Frontal cortex (tissue), 4 donors: ENCODE measurements at regions not wholly inside any gene's neighbourhood (a gene's known extent, or its start where the extent isn't known, plus 50 kb on each side); places are given as distances from the start of the nearest gene placed in this dataset. TPM values are rescaled to one million over a fixed set of nuclear protein-coding genes. Genes with fewer than 3 reads are reported as not detected.

ENCODE experiments used
- DNase-seq, 2 donors: peaks; one replicate each; pipeline ENCODE4 v3.0.0; 2012; ENCODE audit warnings: low spot score in 2 of 2
- FAIRE-seq: peaks from 2 replicates; lab custom pipeline; 2012; peaks lifted over from hg19 to GRCh38; lab: Jason Lieb, UNC
- small RNA-seq: library from RNA; depleted of rRNA; stranded (forward); fragments of <200 nt; gene quantifications from one replicate; pipeline ENCODE3, GENCODE V24; 2014
- donor health status: control.
- donor health status: control.
- donor health status: control.

GRCh38 chr14:28661171-28661772 lies 105.3 kb upstream of the FOXG1 start:
- no peak for DNase-seq
- FAIRE-seq: no peak

- FAIRE-seq: no peak
- no peak for DNase-seq
These were observed 99.6 kb upstream of the FOXG1 start for GRCh38 chr14:28666961-28667360.

DNA sequence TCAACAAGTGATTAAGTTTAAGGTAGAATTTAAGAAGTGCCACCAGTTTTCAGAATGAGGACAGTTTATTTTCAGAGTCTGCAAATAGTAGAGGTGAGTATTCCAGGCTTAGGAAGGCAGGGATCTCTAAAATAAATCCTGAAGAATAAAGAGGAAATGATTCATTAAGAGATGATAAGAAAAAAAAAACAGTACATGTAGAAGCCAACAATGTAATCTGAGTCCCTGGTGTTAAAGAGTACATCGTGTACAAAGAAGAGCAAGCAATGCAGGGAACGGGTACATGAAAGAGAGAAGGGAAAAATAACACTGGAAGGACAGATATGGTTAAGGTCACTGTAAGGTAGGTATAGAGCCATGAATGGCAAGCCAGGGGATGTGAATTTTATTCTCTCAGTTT lies 95.2 kb upstream of the FOXG1 start:
- no peak for DNase-seq
- FAIRE-seq: no peak

- no peak for DNase-seq
- FAIRE-seq: no peak
These were observed 93.5 kb upstream of the FOXG1 start for GRCh38 chr14:28673056-28673455.

- FAIRE-seq: no peak
- no peak for DNase-seq
These were observed 90.1 kb upstream of the FOXG1 start for GRCh38 chr14:28676479-28676878.

GRCh38 chr14:28677381-28677780 lies 89.2 kb upstream of the FOXG1 start:
- no peak for DNase-seq
- no peak for FAIRE-seq

GRCh38 chr14:28678887-28679286 lies 87.7 kb upstream of the FOXG1 start:
- DNase-seq (no peak), FAIRE-seq (no peak)

- DNase-seq (no peak), FAIRE-seq (no peak)
These were observed 84.9 kb upstream of the FOXG1 start for GRCh38 chr14:28681681-28682080.

GRCh38 chr14:28690029-28690692 lies 76.4 kb upstream of the FOXG1 start:
- no peak for DNase-seq
- FAIRE-seq: no peak

GRCh38 chr14:28695109-28695508 lies 71.5 kb upstream of the FOXG1 start:
- FAIRE-seq (no peak), DNase-seq (no peak)

DNA sequence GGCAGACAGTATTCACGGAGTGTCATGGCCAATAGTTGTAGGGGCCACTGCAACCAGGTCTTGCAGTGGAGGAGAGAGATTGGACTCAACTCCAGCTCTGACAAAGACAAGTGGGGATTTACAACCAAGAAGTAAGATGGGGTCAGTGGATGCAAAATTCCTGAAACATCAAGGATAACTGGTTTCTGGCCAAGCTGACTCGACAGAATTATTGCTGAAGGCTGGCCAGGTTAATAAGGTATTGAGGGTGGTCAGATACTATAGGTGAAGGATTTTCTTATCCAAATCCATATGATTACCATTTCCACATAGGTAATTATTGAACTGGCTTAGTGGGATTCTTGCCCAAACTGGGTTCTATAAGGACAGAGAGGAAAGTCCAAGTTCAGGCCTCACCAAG lies 64.9 kb upstream of the FOXG1 start:
- FAIRE-seq: no peak

GRCh38 chr14:28703482-28703881 lies 63.1 kb upstream of the FOXG1 start:
- FAIRE-seq: no peak
- no peak for DNase-seq

More for the DNA sequence above, 64.9 kb upstream of the FOXG1 start:
- DNase-seq: no peak

GRCh38 chr14:28704153-28704552 lies 62.4 kb upstream of the FOXG1 start:
- no peak for FAIRE-seq
- DNase-seq: no peak

DNA sequence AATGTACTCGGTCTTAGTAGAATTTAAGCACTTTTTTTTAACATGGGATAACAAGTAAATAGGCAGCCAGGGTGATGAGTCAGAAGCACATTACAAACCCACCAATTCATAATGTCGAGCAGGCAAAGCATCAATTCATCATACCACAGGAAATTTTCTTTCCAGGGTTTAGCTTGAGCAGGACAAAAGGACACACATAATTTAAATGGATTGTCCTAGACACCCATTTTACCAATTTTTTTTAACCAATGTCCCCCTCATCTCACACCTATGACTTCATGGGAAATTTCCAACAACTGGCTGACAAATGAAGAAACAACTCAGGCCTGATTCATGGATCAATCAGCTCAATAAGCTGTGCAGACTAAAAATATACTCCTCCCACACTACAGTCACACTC lies 58.8 kb upstream of the FOXG1 start:
- no peak for DNase-seq
- FAIRE-seq: no peak

- DNase-seq: no peak
- FAIRE-seq: no peak
These were observed 56.8 kb upstream of the FOXG1 start for GRCh38 chr14:28709571-28710305.

Small RNA genes lying in the stretch of these regions (small RNA-seq; reads per million reads assigned to genes)
- not detected for gene EIF4A1P12
- gene MIR3171: not detected
- gene MIR4307: not detected
